Suprapubic skin (tissue), 4 donors: ENCODE measurements at regions not wholly inside any gene's neighbourhood (a gene's known extent, or its start where the extent isn't known, plus 50 kb on each side); places are given as distances from the start of the nearest gene placed in this dataset.

Experiments used
- EP300 ChIP-seq: sonication (generic); formaldehyde crosslinking; IDR thresholded peaks from one replicate; pipeline ENCODE4 v1.6.1; 2017; ENCODE audit warnings: antibody characterized with exemption
- POLR2A ChIP-seq, 2 donors: fragments of 450-650 bp; IDR thresholded peaks; one replicate each; pipeline ENCODE4 v1.6.1; 2017; ENCODE audit warnings: antibody characterized with exemption in 2 of 2, mild to moderate bottlenecking in 2 of 2, moderate library complexity in 2 of 2
- POLR2AphosphoS5 ChIP-seq, 3 donors: sonication (generic); formaldehyde crosslinking; IDR thresholded peaks; one replicate each; pipeline ENCODE4 v1.6.1; 2017; ENCODE audit warnings: antibody characterized with exemption in 3 of 3
- TF ChIP-seq, protein P1 (sequence below), 2 donors: fragments of 200-600 bp in 1 of 2; fragments of 450-650 bp in 1 of 2; sonication (generic) in 1 of 2; IDR thresholded peaks; one replicate each; pipeline ENCODE4 v1.5.1; 2016 to 2019; ENCODE audit warnings: antibody characterized with exemption in 2 of 2, mild to moderate bottlenecking in 1 of 2, moderate library complexity in 1 of 2

DNA sequence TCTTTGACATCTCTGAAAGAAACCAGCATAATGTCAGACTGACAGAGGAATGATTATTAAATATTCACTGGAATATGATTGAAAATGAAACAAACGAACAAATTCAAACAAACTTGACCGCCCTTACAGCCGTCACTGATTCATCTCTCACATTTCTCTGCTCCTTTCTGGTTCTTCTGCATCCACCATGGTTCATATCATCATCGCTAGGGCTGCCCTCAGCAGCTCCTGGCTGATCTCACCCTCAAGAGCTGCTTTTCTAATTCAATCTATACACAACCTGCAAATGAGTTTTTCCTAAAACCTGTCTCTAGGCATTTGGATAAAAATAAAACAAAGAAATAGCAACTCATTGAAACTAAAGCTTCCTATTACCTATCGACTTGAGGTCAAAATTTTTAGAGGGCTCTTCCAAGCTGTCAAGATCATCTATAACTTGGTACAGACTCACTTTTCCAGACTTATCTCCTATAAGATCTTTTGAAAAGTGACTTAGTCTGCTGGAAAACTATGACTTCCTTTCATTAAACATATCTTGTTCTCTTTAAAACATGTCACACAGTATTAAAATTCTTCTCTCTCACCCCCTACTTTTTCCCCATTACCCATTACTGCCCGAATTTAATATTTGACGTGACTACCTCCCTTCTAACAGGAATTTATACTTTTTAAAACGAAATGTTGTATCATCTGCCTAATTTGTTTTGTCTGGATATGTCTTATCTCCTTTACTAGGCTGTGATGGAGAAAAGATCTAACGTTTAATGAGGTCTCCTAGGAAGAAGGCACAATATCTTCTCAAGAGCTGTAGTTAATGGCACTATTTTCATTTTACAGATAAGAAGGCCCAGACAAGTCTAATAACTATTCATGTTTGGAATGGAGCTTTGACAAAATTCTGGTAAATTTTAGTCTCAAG, 71.0 kb upstream of the UNC5C start:
- TF ChIP-seq, protein P1, sequence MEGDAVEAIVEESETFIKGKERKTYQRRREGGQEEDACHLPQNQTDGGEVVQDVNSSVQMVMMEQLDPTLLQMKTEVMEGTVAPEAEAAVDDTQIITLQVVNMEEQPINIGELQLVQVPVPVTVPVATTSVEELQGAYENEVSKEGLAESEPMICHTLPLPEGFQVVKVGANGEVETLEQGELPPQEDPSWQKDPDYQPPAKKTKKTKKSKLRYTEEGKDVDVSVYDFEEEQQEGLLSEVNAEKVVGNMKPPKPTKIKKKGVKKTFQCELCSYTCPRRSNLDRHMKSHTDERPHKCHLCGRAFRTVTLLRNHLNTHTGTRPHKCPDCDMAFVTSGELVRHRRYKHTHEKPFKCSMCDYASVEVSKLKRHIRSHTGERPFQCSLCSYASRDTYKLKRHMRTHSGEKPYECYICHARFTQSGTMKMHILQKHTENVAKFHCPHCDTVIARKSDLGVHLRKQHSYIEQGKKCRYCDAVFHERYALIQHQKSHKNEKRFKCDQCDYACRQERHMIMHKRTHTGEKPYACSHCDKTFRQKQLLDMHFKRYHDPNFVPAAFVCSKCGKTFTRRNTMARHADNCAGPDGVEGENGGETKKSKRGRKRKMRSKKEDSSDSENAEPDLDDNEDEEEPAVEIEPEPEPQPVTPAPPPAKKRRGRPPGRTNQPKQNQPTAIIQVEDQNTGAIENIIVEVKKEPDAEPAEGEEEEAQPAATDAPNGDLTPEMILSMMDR (IDR thresholded peaks at IDR 0.05): no peak
- TF ChIP-seq POLR2A (IDR thresholded peaks at IDR 0.05) (no peak), POLR2AphosphoS5 (IDR thresholded peaks at IDR 0.05) (no peak), EP300 (no peak)
